Adrenal gland (tissue), 9 donors: ENCODE measurements at regions not wholly inside any gene's neighbourhood (a gene's known extent, or its start where the extent isn't known, plus 50 kb on each side); places are given as distances from the start of the nearest gene placed in this dataset.

ENCODE experiments used
- DNase-seq, 7 donors: peaks; one replicate each; pipeline ENCODE4 v3.0.0-alpha.2; 2019 to 2020
- H3K27ac ChIP-seq, 5 donors: fragments of 200-600 bp; sonication (generic) in 4 of 5; 1 replicate in 3 of 5; 2 replicates in 2 of 5; pipeline versions ENCODE4 v1.5.1 to v1.8.0; 2016 to 2020; ENCODE audit warnings: mild to moderate bottlenecking in 1 of 5
- H3K27me3 ChIP-seq: fragments of 200-600 bp; 2 replicates; pipeline ENCODE4 v1.8.0; 2021
- H3K36me3 ChIP-seq, 2 donors: fragments of 200-600 bp; replicated peaks in 1 of 2; 1 replicate in 1 of 2; 2 replicates in 1 of 2; pipeline versions ENCODE4 v1.5.1 to v1.8.0; 2018 to 2022
- H3K4me1 ChIP-seq, 2 donors: fragments of 200-600 bp; replicated peaks in 1 of 2; 1 replicate in 1 of 2; 2 replicates in 1 of 2; pipeline versions ENCODE4 v1.5.1 to v1.8.0; 2018 to 2021
- H3K4me3 ChIP-seq, 4 donors: fragments of 200-600 bp; sonication (generic) in 3 of 4; one replicate each; pipeline ENCODE4 v1.5.1; 2016 to 2018
- H3K9me3 ChIP-seq, 3 donors: fragments of 200-600 bp; sonication (generic) in 1 of 3; replicated peaks in 1 of 3; 1 replicate in 2 of 3; 2 replicates in 1 of 3; pipeline versions ENCODE4 v1.5.1 to v1.8.0; 2016 to 2021
- CTCF ChIP-seq, 6 experiments: fragments of 450-650 bp in 4 of 6; fragments of 200-600 bp in 2 of 6; sonication (generic) in 1 of 6; IDR thresholded peaks; 1 replicate in 5 of 6; 2 replicates in 1 of 6; pipeline versions ENCODE4 v1.5.1 to v1.8.0; 2016 to 2021; ENCODE audit warnings: antibody characterized with exemption in 6 of 6, mild to moderate bottlenecking in 2 of 6, moderate library complexity in 1 of 6
- POLR2A ChIP-seq, 2 donors: fragments of 450-650 bp; IDR thresholded peaks; one replicate each; pipeline ENCODE4 v1.6.1; 2017; ENCODE audit warnings: antibody characterized with exemption in 2 of 2, mild to moderate bottlenecking in 2 of 2, moderate library complexity in 1 of 2
- WGBS, 4 donors: extraction: QIAGEN DNeasy Blood & Tissue Kit in 2 of 4; methylation state at CpG; one replicate each; pipeline versions ENCODE4 v1.1.5 to v1.1.7; 2013 to 2017; 5-methylcytosine and 5-hydroxymethylcytosine counted together
- intact Hi-C, 2 donors: fragments of 100-400 bp; cut with DNase I; formaldehyde crosslinking; loops; one replicate each; pipeline versions ENCODE4 v1.14.1 to v1.15.0; 2022 to 2023
- donor health status: healthy with polysubstance abuse.
- donor health status: Bipolar disorder and iron deficiency.
- donor health status: DM: yes; HTN: yes; CAD: no.
- donor health status: DM: no; HTN: no; CAD: no.
- donor health status: DM: no; HTN: no; CAD: no.

GRCh38 chr20:40451552-40451951 is 237.5 kb downstream of the MAFB start:
- Histone ChIP-seq H3K9me3 (no peaks in the 10 kb centered on the region), H3K4me1 (no peaks in the 10 kb centered on the region), H3K36me3 (no peaks in the 10 kb centered on the region), H3K27ac (no peak overlapping the region), H3K4me3 (no peak overlapping the region), H3K27me3 (no peaks in the 10 kb centered on the region)
- DNase-seq: no peak
- intact Hi-C loops: no loop called here
- TF ChIP-seq CTCF (IDR thresholded peaks at IDR 0.05): no peak
- TF ChIP-seq POLR2A (IDR thresholded peaks at IDR 0.05): no peak
- WGBS, 4 donors: 58 to 91% (median 77%) methylated on average over 1 of the region's 1 CpG

GRCh38 chr20:40449974-40450616 is 238.9 kb downstream of the MAFB start:
- H3K27me3 ChIP-seq: no peaks in the 10 kb centered on the region
- no peak for TF ChIP-seq CTCF (IDR thresholded peaks at IDR 0.05)
- no peak for TF ChIP-seq POLR2A (IDR thresholded peaks at IDR 0.05)
- no peak overlapping the region for H3K27ac ChIP-seq
- H3K9me3 ChIP-seq: no peaks in the 10 kb centered on the region
- WGBS, 4 donors: 64 to 77% (median 75%) methylated on average over 4 of the region's 4 CpGs
- no peaks in the 10 kb centered on the region for H3K36me3 ChIP-seq
- no peaks in the 10 kb centered on the region for H3K4me1 ChIP-seq
- intact Hi-C loops: no loop called here
- no peak for DNase-seq
- H3K4me3 ChIP-seq: no peak overlapping the region

- 83 to 90% (median 89%) methylated on average over 2 of the region's 2 CpGs for WGBS, 4 donors
These were observed 239.8 kb downstream of the MAFB start for GRCh38 chr20:40449144-40449690.

GRCh38 chr20:40446888-40447287 is 242.1 kb downstream of the MAFB start:
- WGBS, 4 donors: 57 to 96% (median 90%) methylated on average over 2 of the region's 2 CpGs
- no peak for DNase-seq
- Histone ChIP-seq H3K27ac (no peak overlapping the region), H3K36me3 (no peaks in the 10 kb centered on the region), H3K27me3 (no peaks in the 10 kb centered on the region), H3K4me1 (no peaks in the 10 kb centered on the region), H3K4me3 (no peak overlapping the region), H3K9me3 (no peaks in the 10 kb centered on the region)
- TF ChIP-seq POLR2A (IDR thresholded peaks at IDR 0.05): no peak
- no peak for TF ChIP-seq CTCF (IDR thresholded peaks at IDR 0.05)
- intact Hi-C loops: no loop called here

More at GRCh38 chr20:40449144-40449690, 239.8 kb downstream of the MAFB start:
- H3K4me3 ChIP-seq: no peak overlapping the region
- intact Hi-C loops: no loop called here
- no peaks in the 10 kb centered on the region for H3K9me3 ChIP-seq
- DNase-seq: no peak
- no peak overlapping the region for H3K27ac ChIP-seq
- H3K36me3 ChIP-seq: no peaks in the 10 kb centered on the region
- H3K4me1 ChIP-seq: no peaks in the 10 kb centered on the region
- no peaks in the 10 kb centered on the region for H3K27me3 ChIP-seq
- no peak for TF ChIP-seq POLR2A (IDR thresholded peaks at IDR 0.05)
- TF ChIP-seq CTCF (IDR thresholded peaks at IDR 0.05): no peak
